GM12892 (cell line): ENCODE measurements at regions not wholly inside any gene's neighbourhood (a gene's known extent, or its start where the extent isn't known, plus 50 kb on each side); places are given as distances from the start of the nearest gene placed in this dataset.

Experiments
- POLR2A ChIP-seq: IDR thresholded peaks from 2 replicates; pipeline ENCODE4 v1.6.1; 2011; ENCODE audit warnings: low read depth, low read length, control low read depth
- POLR2AphosphoS5 ChIP-seq: IDR thresholded peaks from 2 replicates; pipeline ENCODE4 v1.6.1; 2011; ENCODE audit warnings: low read depth, low read length, control low read depth
- TAF1 ChIP-seq: IDR thresholded peaks from 2 replicates; pipeline ENCODE4 v1.6.1; 2011; ENCODE audit warnings: low read depth, mild to moderate bottlenecking, control low read depth, low read length, borderline replicate concordance

DNA sequence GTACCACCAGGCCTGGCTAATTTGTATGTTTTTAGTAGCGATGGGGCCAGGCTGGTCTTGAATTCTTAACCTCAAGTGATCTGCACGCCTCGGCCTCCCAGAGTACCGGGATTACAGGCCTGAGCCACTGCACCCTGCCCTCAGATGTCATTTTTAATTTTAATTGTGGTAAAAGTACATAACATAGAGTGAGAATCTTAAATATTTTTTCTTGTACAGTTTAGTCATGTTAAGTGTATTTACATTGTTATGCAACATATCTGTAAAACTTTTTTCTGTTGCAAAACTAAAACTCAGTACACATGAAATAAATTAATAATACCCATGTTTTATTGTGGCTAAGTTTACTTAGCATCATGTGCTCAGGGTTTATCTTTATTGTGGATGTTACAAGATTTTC lies 231.4 kb downstream of the ALG10 start:
- TF ChIP-seq POLR2AphosphoS5 = no peak
- TF ChIP-seq POLR2A = no peak
- no peak for TF ChIP-seq TAF1
